LoVo (cell line): ENCODE measurements at regions not wholly inside any gene's neighbourhood (a gene's known extent, or its start where the extent isn't known, plus 50 kb on each side); places are given as distances from the start of the nearest gene placed in this dataset.

Experiments
- DNase-seq: peaks from one replicate; pipeline ENCODE4 v3.0.0-alpha.2; 2016; ENCODE audit warnings: low spot score

DNA sequence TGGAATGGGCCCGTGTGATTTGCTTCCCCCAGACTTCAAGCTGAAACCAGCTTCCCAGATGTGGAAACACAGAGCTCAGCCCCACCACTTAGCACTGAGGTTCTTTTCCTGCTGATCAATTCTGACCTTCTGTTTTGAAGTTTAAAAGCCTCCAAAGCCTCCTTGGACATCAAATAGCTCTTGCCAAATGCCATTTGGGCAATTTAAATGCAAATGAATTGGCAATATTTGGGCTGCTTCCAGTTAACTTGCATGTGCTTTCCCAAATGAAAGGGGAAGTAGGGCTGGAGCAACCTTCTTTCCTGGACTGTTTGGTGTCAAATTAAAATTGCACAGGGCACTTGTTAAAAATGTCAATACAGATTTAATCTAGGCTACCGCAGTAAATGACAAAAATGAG, 710.5 kb downstream of the TLR4 start:
- DNase-seq, result no peak

DNA sequence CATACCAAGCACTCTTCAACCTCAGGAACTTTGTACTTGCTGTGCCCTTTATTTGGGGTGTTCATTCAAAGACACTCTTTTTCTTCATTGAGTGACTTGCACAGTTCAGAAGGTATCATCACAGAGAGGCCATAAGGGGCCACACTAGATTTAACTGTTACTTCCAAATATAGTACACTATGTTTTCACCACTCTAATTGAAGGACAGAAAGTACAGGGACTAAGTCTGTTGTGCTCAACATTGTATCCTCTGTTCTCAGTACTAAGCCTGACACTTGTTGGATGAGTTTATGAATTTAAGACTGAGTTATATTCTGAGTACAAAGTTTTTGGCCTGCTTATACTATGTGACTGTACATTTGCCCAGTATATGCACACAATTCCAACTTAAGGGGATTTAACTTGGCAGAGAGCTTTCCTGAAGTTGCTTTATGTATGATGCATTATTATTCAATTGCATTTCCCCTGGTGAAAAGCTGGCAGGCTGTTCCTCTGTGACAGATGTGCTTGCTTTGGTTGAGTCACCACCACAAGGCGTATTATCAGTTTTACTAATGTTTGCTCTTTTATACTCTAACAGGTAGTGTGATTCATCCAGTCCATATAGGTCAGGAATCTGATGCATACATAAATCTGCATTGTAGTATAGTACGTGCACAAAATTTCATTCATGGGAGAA, 714.8 kb downstream of the TLR4 start:
- no peak for DNase-seq

DNA sequence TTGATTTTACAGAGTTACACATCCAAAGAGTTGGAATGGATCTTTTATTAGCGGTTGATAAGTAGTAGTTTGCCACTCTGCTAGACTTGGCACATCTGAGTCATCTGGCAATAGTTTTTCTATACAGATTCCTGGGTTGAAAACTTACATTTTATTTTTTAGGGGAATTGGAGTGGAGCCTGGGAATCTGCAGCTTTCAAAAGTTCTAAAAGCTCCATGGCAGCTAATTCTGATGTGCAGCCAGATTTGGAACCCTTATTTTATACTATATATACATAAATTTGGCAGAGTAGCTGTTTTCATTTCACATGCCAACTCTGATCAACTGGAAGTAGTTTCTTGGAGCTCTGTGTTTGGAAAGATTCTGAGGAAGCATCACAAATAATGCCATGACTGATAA, 715.5 kb downstream of the TLR4 start:
- DNase-seq, result no peak

DNA sequence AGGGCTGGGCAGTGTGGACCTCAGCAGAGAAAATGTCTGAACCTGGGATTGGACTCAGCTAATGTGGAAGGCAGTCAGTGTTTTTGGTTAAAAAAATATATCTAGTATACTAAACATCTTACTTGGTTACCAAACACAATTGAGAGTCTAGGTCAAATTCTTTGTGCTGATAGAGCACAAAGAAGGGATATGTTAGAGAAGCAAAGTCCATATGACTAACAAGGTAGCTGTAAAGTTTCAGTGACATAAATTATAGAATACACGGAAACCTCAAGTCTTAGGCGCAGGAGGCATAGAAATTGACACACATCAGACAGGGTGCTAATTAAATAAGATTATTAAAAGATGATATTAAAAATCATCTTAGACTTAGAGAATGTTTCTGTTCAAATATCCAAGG, 718.3 kb downstream of the TLR4 start:
- DNase-seq, result no peak

DNA sequence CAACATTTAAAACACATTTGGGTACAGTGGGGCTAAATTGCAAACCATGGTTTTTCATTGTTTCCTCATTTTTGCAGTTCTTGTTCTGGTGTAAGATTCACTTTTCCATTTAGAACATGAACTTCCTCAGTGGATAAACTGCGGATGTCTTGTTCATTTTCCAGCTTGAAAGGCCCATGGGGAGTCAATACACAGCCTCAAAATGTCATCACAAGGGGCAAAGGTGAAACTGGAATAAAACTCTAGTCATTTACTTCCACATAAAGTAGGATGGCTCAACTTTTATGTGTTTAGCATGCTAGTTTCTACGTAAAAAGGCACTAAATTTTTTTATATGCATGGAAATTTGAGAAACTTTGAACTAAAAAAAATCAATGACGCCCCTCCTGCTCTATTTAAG, 718.8 kb downstream of the TLR4 start:
- no peak for DNase-seq

DNA sequence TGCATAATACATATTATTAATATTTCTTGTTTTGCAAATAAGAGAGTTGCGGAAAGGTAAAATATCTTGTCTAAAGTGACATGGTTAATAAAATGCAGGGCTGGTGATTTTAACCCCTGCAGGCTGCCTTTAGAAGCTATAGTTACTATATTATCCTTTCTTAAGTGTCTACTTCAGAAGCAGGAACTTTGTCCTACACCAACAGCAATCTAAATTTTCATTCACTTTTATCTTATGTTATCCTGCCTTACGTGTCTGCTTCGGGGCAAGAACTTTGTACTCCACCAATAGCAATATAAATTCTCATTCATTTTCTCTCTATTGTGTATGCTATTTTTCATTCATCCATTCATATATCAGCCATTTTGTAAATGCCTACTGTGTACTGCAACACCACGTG, 719.5 kb downstream of the TLR4 start:
- DNase-seq, result no peak

DNA sequence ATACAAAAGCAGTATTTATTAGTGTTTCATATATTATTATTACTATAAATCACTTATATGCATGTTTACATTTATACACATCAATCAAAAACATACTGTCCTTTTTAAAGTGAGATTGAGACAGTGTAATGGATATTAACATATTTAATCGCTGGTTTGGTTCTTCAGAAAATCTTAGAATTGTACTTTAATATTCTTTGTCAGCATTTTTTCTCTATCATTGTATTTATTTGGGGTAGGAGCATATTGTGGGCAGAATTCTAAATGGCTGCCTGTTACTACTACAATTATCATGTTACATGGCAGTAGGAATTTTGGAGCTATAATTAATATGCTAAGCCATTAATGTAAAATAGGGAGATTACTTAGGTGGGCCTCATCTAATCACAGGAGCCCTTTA, 722.6 kb downstream of the TLR4 start:
- no peak for DNase-seq

DNA sequence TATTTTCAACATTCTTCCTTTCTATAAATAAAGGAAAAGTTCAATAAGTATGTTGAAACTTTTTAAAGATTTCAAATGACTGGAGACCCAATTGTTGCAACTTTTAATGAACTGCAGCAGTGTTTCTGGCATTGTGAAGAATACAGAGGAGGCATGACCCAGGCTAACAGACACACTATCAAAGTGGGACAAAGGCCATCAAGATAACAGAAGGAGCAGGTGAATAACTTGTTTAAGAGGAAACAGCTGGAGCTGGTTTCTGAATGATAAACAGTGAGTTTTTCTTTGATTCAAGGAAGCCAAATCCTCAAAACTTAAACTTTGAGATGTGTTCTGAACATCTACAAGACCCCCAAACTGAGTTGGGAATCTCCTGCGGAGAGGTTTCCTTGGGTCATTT, 734.6 kb downstream of the TLR4 start:
- no peak for DNase-seq

DNA sequence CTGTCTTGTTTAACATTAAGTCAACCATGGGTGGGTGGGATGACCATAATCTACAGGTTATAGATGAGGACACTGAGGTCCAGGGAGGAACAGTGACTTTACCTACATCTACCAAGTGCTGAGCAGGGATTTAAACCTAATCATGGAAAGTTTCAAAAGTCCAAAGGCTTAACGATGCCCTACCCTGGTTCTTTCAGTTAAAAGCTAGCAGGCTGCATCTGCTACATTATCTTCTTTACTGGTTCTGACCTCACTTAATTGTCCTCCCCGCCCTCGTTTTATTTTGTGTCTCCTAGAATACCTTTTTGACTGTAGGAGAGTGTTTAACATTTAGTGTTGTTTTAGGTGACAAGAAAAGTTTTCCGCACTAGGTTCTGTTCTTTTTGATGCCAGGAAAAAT, 735.2 kb downstream of the TLR4 start:
- DNase-seq, result no peak

DNA sequence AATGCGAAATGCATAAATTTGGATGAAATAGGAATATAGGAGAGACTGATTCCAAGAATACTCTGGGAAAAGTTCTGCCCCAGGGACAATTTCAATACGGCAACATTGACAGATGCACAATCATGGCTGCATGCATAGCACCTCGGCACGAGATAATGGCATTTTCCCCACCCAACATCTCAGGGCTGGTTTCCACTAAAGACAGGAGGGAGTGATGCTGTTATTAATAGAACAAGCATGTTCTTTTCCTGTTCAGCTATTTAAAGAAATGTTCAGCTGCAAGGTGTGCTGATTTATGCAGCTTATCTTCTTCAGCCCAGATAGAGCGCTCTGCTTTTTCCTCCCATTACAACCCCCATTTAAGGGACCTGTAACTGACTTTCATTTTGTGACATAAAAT, 740.2 kb downstream of the TLR4 start:
- no peak for DNase-seq

DNA sequence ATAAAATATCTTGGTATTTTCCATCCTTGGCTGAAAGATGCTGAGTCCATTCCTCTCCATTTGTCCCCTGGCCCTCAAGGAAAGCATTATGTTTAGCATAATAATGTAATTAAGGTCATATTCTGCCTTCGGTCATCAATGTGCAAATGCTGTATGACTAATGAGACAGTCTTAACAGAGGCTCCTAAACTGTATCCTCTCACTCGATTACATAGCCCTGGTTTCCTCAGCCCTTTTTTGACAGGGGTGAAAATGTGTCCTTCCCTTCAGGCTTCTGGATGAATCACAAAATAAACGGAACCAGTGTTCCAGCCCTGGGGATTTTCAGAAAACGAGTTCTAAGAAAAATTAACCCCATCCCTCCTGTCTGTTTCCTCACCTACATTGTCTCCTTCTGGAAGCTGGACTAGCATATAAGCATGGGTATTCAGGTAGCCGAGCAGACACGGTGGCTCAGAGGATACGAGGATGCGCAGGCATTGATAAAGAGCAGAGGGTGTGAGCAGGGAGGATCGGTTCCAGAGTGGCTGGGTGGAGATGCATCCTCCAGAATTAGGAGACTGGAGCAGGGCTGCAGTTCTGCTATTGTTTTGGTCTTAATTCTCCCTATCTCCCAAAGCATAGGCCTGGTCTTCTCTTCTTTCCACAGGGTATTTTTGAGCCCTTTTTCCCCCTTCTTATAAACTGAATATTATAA, 742.9 kb downstream of the TLR4 start:
- DNase-seq, result no peak

DNA sequence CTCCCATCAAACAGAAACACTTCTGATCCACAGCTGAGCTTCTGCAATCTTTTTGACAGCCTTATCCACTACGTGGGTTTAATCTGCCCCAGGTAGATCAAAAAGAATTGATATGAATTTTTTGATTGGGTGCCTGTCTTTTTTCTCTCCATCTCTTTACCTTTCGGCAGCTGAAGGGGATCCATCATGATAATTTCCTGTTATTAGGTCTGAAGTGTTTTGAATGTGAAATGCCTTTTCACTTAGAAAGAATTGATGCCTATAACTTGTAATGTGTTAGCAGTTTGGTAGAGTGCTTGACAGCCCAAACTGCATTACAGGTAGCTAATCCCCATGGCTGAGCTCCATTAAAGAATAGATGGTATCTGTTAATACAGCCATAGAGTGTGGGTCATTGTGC, 745.4 kb downstream of the TLR4 start:
- DNase-seq, result no peak

DNA sequence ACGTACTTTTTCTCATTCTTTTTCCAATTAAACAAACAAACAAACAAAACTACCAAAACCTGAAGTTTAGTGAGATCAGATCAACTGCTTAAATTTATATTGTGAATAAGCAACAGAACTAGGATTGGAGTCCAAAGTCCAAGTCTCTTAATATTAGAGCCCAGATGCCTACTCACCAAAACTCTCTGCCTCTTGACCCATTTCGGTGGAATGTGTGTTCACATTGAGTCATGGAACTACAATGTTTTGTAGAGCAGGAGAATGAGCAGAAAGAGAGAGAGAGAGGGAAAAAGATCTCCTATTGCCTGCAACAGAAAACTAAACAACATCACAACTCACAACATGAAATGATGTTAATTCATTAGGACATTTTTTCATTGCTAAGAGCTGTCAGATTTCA, 751.1 kb downstream of the TLR4 start:
- no peak for DNase-seq

DNA sequence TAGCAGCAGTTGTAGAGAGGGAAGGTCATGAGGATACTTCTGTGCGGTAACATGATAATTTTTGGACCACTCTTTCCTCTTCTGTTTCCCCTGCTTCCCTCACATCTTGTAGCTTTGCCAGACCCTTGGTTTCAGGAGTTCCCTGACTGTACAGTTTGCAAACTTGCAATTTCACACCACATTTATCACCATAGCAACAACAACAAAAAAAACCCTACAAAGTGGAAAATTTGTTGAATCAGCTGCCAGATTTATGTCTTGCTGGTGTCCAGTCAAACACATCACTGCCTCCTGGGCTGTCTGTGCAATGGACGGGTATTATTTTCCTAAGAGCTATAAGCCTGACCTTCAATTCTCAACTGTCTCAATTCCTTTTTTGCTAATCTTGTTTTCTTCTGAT, 751.6 kb downstream of the TLR4 start:
- no peak for DNase-seq

DNA sequence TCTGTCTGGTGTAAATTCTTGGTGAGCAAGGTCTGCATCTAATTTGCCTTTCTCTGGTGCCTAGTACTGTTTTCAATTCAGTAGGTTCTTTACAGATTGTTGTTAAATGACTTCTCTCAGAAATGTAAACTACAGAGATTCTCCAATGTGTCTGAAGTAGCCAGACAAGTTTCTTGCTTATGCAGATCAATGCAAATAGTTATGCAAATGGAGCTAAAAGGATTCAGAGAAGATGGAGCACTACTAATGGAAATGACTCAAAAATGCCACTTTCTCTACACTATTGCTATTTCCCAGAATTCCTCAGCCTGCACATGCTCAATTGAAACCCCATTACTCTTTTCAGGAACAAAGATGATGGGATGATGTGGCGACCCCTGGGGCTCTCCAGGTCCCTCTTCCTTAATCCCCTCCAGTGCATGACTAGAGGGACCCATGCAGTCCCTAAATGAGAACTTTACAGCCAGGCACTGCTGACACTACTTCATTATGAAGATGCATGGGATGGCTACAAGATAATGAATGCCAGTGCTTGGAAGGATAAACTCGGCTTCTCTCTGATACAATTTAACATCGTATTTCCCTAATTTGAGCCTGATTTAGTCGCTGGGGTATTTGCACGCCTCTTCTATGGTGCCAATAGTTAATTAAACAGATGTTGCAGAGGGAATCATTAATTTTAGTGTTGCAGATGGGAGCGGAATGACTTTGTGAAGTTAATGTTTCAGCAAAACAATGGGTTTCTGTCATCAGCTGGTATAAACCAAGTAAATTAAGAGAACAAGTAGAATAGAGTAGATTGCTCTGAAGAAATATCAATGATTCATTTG, 753.2 kb downstream of the TLR4 start:
- DNase-seq, result no peak

DNA sequence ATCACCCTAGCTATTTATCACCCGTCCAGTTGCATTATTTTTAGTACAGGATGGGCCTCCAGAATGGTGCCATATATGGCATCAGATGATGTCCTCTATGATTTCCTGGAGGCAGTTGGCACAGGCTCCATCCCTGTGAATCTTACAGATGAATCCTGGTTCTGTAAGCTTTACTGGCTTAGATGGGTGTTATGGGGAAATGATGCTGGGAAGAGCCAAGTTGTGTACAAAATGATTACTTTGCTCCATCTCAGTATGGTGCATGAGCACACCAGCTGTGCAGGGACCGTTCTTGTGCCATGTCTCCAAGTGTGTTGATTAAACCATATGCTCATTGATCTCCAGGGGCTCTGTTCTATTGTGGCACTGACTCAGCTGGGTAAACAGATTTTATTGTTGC, 755.7 kb downstream of the TLR4 start:
- DNase-seq, result no peak

DNA sequence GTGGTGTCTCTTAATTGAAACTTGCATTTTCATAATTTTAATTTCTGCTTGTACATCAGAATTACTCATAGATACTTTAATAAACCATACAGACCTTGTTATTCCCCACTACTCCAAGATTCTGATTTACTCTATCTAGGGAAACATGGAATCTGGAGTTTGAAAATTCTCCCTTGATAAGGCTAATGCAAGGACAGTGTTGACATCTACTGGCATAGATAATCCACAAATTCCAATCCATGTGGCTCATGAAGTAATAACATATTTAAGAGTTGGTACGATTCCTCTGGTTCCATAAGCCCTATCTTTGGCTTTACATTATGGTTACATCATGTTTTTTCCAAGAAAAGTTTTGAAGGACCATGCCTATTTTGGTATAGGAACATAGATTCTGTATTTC, 759.2 kb downstream of the TLR4 start:
- DNase-seq, result no peak

DNA sequence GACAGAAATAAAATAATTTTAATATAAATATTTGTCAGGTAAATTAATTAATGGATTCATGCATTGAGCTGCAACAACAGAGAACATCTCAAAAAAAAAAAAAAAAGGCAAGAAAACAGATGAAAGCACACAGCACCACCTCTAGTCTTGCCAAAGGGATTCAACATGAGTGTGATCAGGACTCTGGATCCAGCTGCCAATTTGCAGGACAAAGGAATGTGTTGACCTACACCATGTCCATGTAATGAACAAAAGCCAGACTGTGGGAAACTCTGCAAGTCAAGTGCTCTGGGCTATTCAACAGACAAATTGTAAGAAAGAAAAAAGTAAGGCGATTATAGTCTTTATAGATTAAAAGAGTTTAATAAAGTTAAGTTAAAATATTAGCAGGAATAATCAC, 769.3 kb downstream of the TLR4 start:
- no peak for DNase-seq

DNA sequence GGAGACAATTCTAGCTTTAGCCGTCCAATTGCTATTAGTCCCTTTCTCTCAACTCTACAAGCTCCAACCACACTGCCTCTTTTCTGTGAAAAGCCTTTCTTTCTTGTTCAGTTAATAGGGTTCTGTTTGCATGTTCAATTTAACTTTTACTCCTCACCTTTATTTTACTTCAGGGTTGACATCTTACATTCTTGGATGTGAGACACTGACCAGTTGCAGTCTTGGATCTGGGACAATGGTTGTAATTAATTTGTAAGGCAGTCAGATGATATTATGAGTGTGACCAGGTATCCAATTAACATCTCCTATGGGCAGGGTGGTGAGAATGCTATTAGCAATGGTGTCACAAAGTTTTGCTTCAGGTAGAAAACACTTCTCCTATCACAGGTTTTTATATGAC, 774.5 kb downstream of the TLR4 start:
- DNase-seq, result no peak

DNA sequence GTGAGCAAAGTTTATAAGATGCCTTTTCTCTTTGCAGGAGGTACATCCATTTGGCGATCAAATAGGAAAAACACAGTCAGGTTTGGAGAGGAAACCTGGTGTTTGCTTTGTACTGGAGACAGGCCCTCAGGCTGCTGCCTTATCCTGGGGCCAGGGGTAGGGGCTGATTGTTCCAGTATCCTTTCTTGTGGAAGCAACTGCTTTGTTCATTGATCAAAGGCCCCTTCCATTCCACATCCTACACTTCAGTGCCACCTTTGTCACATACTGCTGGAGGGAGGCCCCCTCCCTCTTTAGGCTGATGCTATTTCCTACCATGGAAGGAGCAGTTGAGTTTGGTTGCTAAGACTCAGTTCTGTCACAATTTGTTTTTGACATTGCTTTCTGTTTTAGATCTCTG, 778.1 kb downstream of the TLR4 start:
- no peak for DNase-seq

DNA sequence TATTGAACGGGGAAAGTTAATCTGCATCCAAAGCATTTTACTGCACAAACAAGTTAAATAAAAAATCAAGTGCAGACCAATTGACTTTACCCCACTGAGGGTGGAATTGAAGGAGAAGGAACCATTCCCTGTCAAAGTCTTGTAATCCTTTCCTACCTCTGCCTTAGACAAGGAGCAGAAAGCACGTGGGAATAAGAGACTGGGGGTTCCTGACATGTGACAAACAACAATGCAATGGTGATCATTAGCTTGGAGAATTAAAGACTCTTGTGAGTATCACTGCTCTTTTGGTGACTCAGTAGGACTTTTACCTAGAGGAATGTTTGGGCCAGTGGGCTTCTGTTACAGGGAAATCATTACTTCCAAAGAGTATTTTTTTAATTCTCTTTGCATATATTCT, 779.5 kb downstream of the TLR4 start:
- DNase-seq, result no peak

DNA sequence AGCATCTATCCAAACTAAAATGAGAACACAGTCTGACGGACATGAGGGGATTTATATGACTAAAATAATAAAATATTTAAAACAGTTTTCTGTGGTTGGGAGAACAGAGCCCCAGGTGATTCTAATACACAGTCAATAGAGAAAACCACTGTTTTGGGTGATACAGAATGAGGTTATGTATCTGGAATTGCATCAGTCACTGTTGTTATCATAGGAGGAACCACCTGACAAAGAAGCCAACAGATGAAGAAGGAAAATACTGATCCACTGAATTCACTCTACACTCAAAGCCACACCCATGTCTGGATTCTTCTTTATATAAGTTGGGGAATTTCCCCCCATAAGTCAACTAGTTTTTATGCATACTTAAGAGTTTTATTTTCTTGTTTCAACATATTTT, 799.0 kb downstream of the TLR4 start:
- DNase-seq, result no peak

DNA sequence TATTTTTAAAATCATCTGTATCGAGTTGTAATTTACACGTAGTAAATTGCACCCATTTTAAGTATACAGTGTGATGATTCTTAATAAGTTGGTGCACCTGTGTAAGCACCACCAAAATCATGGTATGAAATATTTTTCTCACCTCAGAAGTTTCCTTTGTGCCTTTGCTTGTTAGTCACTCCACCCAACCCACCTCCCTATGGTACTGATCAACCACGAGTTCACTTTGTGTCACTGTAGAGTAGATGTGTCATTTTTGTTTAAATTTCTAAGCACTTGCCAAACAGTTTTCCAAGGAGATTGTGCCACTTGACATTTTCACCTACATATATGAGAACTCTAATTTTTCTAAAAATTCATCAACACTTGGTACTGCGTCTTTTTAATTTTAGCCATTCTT, 806.5 kb downstream of the TLR4 start:
- no peak for DNase-seq
